ENCODE measurements at regions not wholly inside any gene's neighbourhood (a gene's known extent, or its start where the extent isn't known, plus 50 kb on each side); places are given as distances from the start of the nearest gene placed in this dataset.

DNA sequence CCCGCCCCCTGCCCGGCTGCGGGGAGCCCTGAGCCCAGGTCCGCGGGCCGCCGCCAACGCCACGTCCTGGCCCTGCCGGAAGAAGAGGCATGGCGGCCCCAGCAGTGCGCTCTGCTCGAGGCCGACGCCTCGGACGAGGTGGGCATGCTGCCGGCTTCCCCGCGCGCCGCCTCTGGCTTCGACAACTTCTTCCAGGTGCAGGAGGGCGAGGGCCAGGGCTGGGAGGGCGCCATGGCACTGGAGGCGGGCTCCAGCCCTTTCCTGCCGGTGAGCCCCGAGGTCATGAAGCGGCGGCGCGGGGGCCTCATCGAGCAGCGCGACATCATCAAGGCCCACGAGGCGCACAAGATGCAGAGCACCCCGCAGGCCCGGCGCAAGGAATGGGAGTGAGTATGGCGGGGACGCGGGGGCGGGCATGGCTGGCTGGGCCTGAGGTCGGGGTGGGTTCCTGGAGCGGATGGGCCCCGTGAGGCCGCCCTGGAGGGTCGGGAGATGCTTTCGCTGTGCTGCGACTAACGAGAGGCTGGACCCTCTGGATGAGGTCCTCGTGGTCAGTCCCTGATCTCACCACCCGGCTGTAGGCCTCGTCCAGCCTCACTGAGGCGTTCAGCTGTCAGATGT lies 70.0 kb upstream of the CACNA1E start:
- TF ChIP-seq POLR2AphosphoS5 (IDR thresholded peaks at IDR 0.05) (no peak), EP300 (IDR thresholded peaks at IDR 0.05; ENCODE audit: low read depth) (no peak), POLR2A (IDR thresholded peaks at IDR 0.05) (no peak)
- TF ChIP-seq, protein P1, sequence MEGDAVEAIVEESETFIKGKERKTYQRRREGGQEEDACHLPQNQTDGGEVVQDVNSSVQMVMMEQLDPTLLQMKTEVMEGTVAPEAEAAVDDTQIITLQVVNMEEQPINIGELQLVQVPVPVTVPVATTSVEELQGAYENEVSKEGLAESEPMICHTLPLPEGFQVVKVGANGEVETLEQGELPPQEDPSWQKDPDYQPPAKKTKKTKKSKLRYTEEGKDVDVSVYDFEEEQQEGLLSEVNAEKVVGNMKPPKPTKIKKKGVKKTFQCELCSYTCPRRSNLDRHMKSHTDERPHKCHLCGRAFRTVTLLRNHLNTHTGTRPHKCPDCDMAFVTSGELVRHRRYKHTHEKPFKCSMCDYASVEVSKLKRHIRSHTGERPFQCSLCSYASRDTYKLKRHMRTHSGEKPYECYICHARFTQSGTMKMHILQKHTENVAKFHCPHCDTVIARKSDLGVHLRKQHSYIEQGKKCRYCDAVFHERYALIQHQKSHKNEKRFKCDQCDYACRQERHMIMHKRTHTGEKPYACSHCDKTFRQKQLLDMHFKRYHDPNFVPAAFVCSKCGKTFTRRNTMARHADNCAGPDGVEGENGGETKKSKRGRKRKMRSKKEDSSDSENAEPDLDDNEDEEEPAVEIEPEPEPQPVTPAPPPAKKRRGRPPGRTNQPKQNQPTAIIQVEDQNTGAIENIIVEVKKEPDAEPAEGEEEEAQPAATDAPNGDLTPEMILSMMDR (IDR thresholded peaks at IDR 0.05) = no peak
